PFSK-1 (cell line): ENCODE measurements at regions not wholly inside any gene's neighbourhood (a gene's known extent, or its start where the extent isn't known, plus 50 kb on each side); places are given as distances from the start of the nearest gene placed in this dataset.

Source experiments
- FOXP2 ChIP-seq: optimal IDR thresholded peaks from 2 replicates; pipeline ENCODE3; 2011; ENCODE audit warnings: borderline replicate concordance, control low read depth, inconsistent platforms; ENCODE audit not compliant: insufficient read depth; ENCODE audit errors: extremely low read length, extremely low read depth
- POLR2AphosphoS5 ChIP-seq: IDR thresholded peaks from 2 replicates; pipeline ENCODE4 v1.6.1; 2012; ENCODE audit warnings: low read depth, mild to moderate bottlenecking, control low read depth, low read length, moderate library complexity
- SIN3A ChIP-seq: IDR thresholded peaks from 2 replicates; pipeline ENCODE4 v1.6.1; 2012; ENCODE audit warnings: mild to moderate bottlenecking, low read length, moderate library complexity, borderline replicate concordance; ENCODE audit not compliant: insufficient read depth
- TAF1 ChIP-seq: IDR thresholded peaks from 2 replicates; pipeline ENCODE4 v1.6.1; 2012; ENCODE audit warnings: low read length, control low read depth, borderline replicate concordance; ENCODE audit not compliant: insufficient read depth
- TF ChIP-seq, protein P1 (sequence below), 2 experiments: IDR thresholded peaks; 2 replicates each; pipeline versions ENCODE4 v1.6.1 to v1.8.0; 2011 to 2012; ENCODE audit warnings: low read depth in 2 of 2, low read length in 2 of 2, control low read depth in 1 of 2, inconsistent platforms in 1 of 2, mild to moderate bottlenecking in 1 of 2, moderate library complexity in 1 of 2; ENCODE audit not compliant: insufficient read depth in 1 of 2

DNA sequence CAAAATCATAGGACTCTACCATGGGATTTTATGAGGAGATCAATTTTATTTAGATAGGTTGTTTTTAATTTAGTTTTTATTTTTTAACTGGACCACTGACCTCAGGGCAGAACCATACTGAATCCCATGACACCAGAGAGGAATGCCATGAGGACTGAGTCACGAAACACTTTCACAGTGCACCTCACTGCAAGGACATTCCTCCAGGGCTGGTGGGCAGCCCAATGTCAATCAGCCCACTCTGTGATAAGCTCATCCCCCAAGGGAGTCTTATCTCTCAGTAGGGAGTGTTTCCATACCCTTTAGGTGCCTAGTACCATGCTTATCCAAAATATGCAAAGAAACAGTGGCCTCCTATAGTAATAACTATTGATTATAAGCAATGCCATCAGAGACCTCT lies 224.5 kb upstream of the CDH6 start:
- TF ChIP-seq FOXP2 (no peak), POLR2AphosphoS5 (no peak), TAF1 (no peak), SIN3A (no peak)
- TF ChIP-seq, protein P1, sequence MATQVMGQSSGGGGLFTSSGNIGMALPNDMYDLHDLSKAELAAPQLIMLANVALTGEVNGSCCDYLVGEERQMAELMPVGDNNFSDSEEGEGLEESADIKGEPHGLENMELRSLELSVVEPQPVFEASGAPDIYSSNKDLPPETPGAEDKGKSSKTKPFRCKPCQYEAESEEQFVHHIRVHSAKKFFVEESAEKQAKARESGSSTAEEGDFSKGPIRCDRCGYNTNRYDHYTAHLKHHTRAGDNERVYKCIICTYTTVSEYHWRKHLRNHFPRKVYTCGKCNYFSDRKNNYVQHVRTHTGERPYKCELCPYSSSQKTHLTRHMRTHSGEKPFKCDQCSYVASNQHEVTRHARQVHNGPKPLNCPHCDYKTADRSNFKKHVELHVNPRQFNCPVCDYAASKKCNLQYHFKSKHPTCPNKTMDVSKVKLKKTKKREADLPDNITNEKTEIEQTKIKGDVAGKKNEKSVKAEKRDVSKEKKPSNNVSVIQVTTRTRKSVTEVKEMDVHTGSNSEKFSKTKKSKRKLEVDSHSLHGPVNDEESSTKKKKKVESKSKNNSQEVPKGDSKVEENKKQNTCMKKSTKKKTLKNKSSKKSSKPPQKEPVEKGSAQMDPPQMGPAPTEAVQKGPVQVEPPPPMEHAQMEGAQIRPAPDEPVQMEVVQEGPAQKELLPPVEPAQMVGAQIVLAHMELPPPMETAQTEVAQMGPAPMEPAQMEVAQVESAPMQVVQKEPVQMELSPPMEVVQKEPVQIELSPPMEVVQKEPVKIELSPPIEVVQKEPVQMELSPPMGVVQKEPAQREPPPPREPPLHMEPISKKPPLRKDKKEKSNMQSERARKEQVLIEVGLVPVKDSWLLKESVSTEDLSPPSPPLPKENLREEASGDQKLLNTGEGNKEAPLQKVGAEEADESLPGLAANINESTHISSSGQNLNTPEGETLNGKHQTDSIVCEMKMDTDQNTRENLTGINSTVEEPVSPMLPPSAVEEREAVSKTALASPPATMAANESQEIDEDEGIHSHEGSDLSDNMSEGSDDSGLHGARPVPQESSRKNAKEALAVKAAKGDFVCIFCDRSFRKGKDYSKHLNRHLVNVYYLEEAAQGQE (IDR thresholded peaks at IDR 0.05; ENCODE audit: insufficient read depth in 1 of 2, low read depth in 2 of 2, low read length in 2 of 2): no peak

DNA sequence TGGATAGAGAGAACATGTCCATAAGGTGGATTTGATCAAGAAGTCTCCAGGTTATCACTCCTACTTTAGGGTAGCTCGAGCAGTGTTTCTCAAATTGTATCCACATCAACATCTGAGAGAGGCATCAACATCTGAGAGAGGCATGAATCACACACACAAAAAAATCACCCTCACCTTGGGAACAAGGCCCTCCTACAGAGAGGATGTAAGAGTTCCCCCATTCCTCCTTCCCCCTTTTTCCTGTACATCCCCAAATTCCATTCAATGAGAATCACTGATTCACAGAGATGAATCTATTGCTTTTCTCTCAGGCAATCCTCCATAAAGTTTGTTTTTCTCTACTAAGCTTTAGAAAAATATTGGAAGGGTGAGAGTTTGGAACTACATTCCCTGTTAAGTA lies 233.4 kb upstream of the CDH6 start:
- no peak for TF ChIP-seq SIN3A
- TF ChIP-seq, protein P1 (IDR thresholded peaks at IDR 0.05; ENCODE audit: insufficient read depth in 1 of 2, low read depth in 2 of 2, low read length in 2 of 2): no peak
- no peak for TF ChIP-seq TAF1
- TF ChIP-seq POLR2AphosphoS5: no peak
- TF ChIP-seq FOXP2: no peak

DNA sequence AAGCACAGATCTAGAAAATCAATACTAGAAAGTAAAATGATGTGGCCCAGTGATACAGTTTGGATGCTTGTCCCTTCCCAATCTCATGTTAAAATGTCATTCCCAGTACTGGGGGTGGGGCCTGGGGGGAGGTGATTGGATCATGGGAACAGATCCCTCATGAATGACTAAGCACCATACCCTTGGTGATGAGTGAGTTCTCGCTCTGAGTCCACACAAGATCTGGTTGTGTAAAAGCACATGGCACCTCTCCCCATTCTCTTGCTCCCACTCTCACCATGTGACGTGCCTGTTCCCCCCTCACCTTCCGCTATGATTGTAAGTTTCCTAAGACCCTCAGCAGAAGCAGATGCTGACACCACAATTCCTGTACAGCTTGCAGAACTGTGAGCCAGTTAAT lies 234.2 kb upstream of the CDH6 start:
- TF ChIP-seq, protein P1 (IDR thresholded peaks at IDR 0.05; ENCODE audit: insufficient read depth in 1 of 2, low read depth in 2 of 2, low read length in 2 of 2): no peak
- TF ChIP-seq FOXP2: no peak
- TF ChIP-seq TAF1: no peak
- TF ChIP-seq POLR2AphosphoS5: no peak
- no peak for TF ChIP-seq SIN3A

DNA sequence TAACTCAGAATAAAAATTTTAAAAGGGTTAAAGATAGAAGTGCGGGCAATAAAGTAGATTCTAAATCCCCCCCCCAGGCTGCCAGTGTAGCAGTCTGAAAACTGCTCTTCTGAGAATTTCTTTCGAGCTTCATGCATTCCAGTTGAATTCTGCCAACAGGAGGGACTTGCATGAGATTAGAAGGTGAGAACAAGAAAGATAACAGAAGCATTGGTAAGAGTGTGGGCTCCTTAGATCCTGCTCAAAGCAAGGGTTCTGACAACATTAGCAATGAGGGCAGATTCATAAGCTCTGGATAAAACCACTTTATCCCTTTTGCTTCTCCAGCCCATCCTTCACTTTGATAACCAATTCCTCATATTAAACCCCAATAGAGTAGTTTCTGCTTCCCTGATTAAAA lies 235.9 kb upstream of the CDH6 start:
- TF ChIP-seq FOXP2 (no peak), SIN3A (no peak), TAF1 (no peak), POLR2AphosphoS5 (no peak)
- TF ChIP-seq, protein P1 (IDR thresholded peaks at IDR 0.05; ENCODE audit: insufficient read depth in 1 of 2, low read depth in 2 of 2, low read length in 2 of 2): no peak

DNA sequence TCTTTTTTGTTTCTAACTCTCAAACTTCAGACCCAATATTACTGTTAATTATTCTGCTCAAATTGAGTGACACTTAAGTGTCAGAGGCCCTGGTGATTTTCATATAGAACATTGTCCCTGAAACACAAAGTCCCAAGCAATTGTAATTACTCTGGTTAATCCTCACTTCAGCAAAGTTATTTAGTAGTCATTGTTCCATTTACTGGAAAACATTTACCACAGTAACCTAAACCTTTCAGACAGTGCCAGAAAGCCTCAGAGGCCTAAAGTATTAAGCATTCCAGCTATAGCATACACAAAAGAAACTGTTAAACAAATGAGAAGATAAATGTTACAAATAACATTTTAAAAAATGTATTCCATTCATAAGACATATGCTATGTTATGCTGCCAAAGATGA lies 237.2 kb upstream of the CDH6 start:
- TF ChIP-seq TAF1 (no peak), FOXP2 (no peak), POLR2AphosphoS5 (no peak), SIN3A (no peak)
- TF ChIP-seq, protein P1 (IDR thresholded peaks at IDR 0.05; ENCODE audit: insufficient read depth in 1 of 2, low read depth in 2 of 2, low read length in 2 of 2): no peak
